H1 (cell line): ENCODE measurements at regions not wholly inside any gene's neighbourhood (a gene's known extent, or its start where the extent isn't known, plus 50 kb on each side); places are given as distances from the start of the nearest gene placed in this dataset.

Source experiments
- CTCF ChIA-PET: fragments of 300-600 bp; sonication (Branson Sonifier 250); formaldehyde crosslinking; loops from one replicate; lab custom pipeline; 2021; ENCODE audit not compliant: partially characterized antibody; lab: Charles Lee
- POLR2A ChIA-PET: fragments of 300-600 bp; sonication (Branson Sonifier 250); formaldehyde crosslinking; loops from one replicate; lab custom pipeline; 2021; ENCODE audit warnings: inconsistent platforms; ENCODE audit not compliant: partially characterized antibody; lab: Charles Lee
- DNase-seq, 2 experiments: peaks; one replicate each; pipeline versions ENCODE4 v3.0.0 to v3.0.0-alpha.2; 2010 to 2022; ENCODE audit warnings: low spot score in 2 of 2, low read depth in 1 of 2, mixed read lengths in 1 of 2
- FAIRE-seq: peaks from 2 replicates; lab custom pipeline; 2011; peaks lifted over from hg19 to GRCh38; lab: Jason Lieb, UNC
- H2AFZ ChIP-seq: 2 replicates; pipeline ENCODE4 v1.8.1; 2012; ENCODE audit warnings: low read length, inconsistent platforms
- H2AK5ac ChIP-seq: 2 replicates; pipeline ENCODE4 v1.6.1; 2013; ENCODE audit warnings: low read depth, low read length
- H2BK120ac ChIP-seq: replicated peaks from 2 replicates; pipeline ENCODE3; 2013; ENCODE audit warnings: low read depth, low read length, inconsistent platforms
- H2BK12ac ChIP-seq: 2 replicates; pipeline ENCODE4 v1.6.1; 2013; ENCODE audit warnings: low read depth, low read length
- H2BK15ac ChIP-seq: 2 replicates; pipeline ENCODE4 v1.6.1; 2013; ENCODE audit warnings: low read length
- H2BK20ac ChIP-seq: 2 replicates; pipeline ENCODE4 v1.6.1; 2013; ENCODE audit warnings: low read length
- H2BK5ac ChIP-seq: 2 replicates; pipeline ENCODE4 v1.6.1; 2013; ENCODE audit warnings: low read depth, low read length
- H3K14ac ChIP-seq: 2 replicates; pipeline ENCODE4 v1.6.1; 2013; ENCODE audit warnings: inconsistent platforms; ENCODE audit not compliant: insufficient read length
- H3K18ac ChIP-seq: 2 replicates; pipeline ENCODE4 v1.6.1; 2013; ENCODE audit warnings: low read length; ENCODE audit errors: extremely low read depth
- H3K23ac ChIP-seq: 2 replicates; pipeline ENCODE4 v1.6.1; 2013; ENCODE audit warnings: inconsistent platforms; ENCODE audit not compliant: insufficient read length
- H3K23me2 ChIP-seq: 2 replicates; pipeline ENCODE4 v1.6.1; 2013; ENCODE audit warnings: low read depth, low read length
- H3K27ac ChIP-seq: 2 replicates; pipeline ENCODE4 v1.6.1; 2011; ENCODE audit warnings: low read depth, low read length, inconsistent platforms
- H3K27me3 ChIP-seq, 4 experiments: replicated peaks in 1 of 4; 1 replicate in 1 of 4; 2 replicates in 3 of 4; pipeline versions ENCODE4 v1.6.1 to v1.8.1; 2011 to 2013; ENCODE audit warnings: low read length in 3 of 4, mild to moderate bottlenecking in 3 of 4, inconsistent platforms in 2 of 4, mixed read lengths in 2 of 4, moderate library complexity in 1 of 4; ENCODE audit not compliant: control insufficient read depth in 3 of 4, insufficient read depth in 3 of 4; ENCODE audit errors: extremely low read depth in 1 of 4
- H3K36me3 ChIP-seq, 4 experiments: 2 replicates each; pipeline versions ENCODE4 v1.6.1 to v1.8.1; 2011 to 2013; ENCODE audit warnings: mild to moderate bottlenecking in 4 of 4, low read length in 3 of 4, moderate library complexity in 2 of 4, control low read depth in 1 of 4, inconsistent platforms in 1 of 4; ENCODE audit not compliant: insufficient read depth in 4 of 4, control insufficient read depth in 2 of 4
- H3K4ac ChIP-seq: replicated peaks from 2 replicates; pipeline ENCODE3; 2013; ENCODE audit warnings: low read length, low read depth, mixed read lengths, inconsistent platforms; ENCODE audit not compliant: insufficient read length
- H3K4me1 ChIP-seq, 4 experiments: replicated peaks in 1 of 4; 1 replicate in 1 of 4; 2 replicates in 3 of 4; pipeline versions ENCODE4 v1.6.1 to v1.8.1; 2011 to 2013; ENCODE audit warnings: low read length in 3 of 4, inconsistent platforms in 2 of 4, mixed read lengths in 1 of 4; ENCODE audit not compliant: insufficient read depth in 4 of 4, control insufficient read depth in 3 of 4
- H3K4me2 ChIP-seq, 2 experiments: 2 replicates each; pipeline versions ENCODE4 v1.6.1 to v1.8.1; 2011 to 2013; ENCODE audit warnings: low read depth in 2 of 2, low read length in 2 of 2, control low read depth in 1 of 2, inconsistent platforms in 1 of 2, mild to moderate bottlenecking in 1 of 2; ENCODE audit not compliant: insufficient read depth in 1 of 2
- H3K4me3 ChIP-seq, 4 experiments: fragments of 200-600, 300-600 bp in 1 of 4; sonication (generic), shearing (Covaris generic), sonication (Bioruptor Twin) in 1 of 4; 2 replicates each; pipeline versions ENCODE4 v1.5.1 to v1.8.1; 2011 to 2016; ENCODE audit warnings: low read length in 4 of 4, low read depth in 3 of 4, control low read depth in 2 of 4, inconsistent platforms in 2 of 4, mild to moderate bottlenecking in 2 of 4, mixed read lengths in 1 of 4, moderate library complexity in 1 of 4; ENCODE audit not compliant: insufficient read depth in 2 of 4; ENCODE audit errors: extremely low read depth in 1 of 4
- H3K56ac ChIP-seq: replicated peaks from 2 replicates; pipeline ENCODE3; 2013; ENCODE audit warnings: low read depth, mild to moderate bottlenecking, mixed read lengths, low read length, inconsistent platforms; ENCODE audit not compliant: insufficient read length
- H3K79me1 ChIP-seq: 2 replicates; pipeline ENCODE4 v1.6.1; 2013; ENCODE audit warnings: low read depth, low read length, control low read depth
- H3K79me2 ChIP-seq, 2 experiments: 2 replicates each; pipeline versions ENCODE4 v1.6.1 to v1.8.1; 2012 to 2013; ENCODE audit warnings: low read length in 2 of 2, mild to moderate bottlenecking in 2 of 2, inconsistent platforms in 1 of 2; ENCODE audit not compliant: insufficient read depth in 2 of 2, control insufficient read depth in 1 of 2
- H3K9ac ChIP-seq, 4 experiments: replicated peaks in 1 of 4; 1 replicate in 1 of 4; 2 replicates in 3 of 4; pipeline versions ENCODE4 v1.6.1 to v1.8.1; 2011 to 2013; ENCODE audit warnings: low read depth in 3 of 4, low read length in 3 of 4, control low read depth in 2 of 4, mild to moderate bottlenecking in 2 of 4, moderate library complexity in 2 of 4, inconsistent platforms in 1 of 4; ENCODE audit errors: extremely low read depth in 1 of 4
- H3K9me3 ChIP-seq, 2 experiments: 2 replicates each; pipeline versions ENCODE4 v1.6.1 to v1.8.1; 2012 to 2013; ENCODE audit warnings: mild to moderate bottlenecking in 2 of 2, moderate library complexity in 2 of 2, control low read depth in 1 of 2, inconsistent platforms in 1 of 2, low read depth in 1 of 2, low read length in 1 of 2, mixed read lengths in 1 of 2; ENCODE audit not compliant: insufficient read depth in 2 of 2
- H4K20me1 ChIP-seq, 2 experiments: replicated peaks in 1 of 2; 2 replicates each; pipeline versions ENCODE3 to v1.8.1; 2011 to 2013; ENCODE audit warnings: inconsistent platforms in 2 of 2, low read length in 2 of 2, mild to moderate bottlenecking in 1 of 2; ENCODE audit not compliant: insufficient read depth in 2 of 2, control insufficient read depth in 1 of 2
- H4K5ac ChIP-seq: 2 replicates; pipeline ENCODE4 v1.6.1; 2013; ENCODE audit warnings: low read length, low read depth, mixed read lengths, inconsistent platforms; ENCODE audit not compliant: insufficient read length
- H4K8ac ChIP-seq: 2 replicates; pipeline ENCODE4 v1.8.0; 2013; ENCODE audit warnings: mild to moderate bottlenecking, moderate library complexity, low read length, inconsistent platforms; ENCODE audit not compliant: insufficient read depth; ENCODE audit errors: extremely low read depth
- H4K91ac ChIP-seq: replicated peaks from 2 replicates; pipeline ENCODE3; 2013; ENCODE audit warnings: low read length, mixed read lengths, inconsistent platforms; ENCODE audit not compliant: insufficient read length
- CTBP2 ChIP-seq: IDR thresholded peaks from 2 replicates; pipeline ENCODE4 v1.7.0; 2011; ENCODE audit warnings: borderline replicate concordance, mild to moderate bottlenecking, moderate library complexity, mixed read lengths, low read length; ENCODE audit not compliant: insufficient read depth, insufficient read length
- GABPA ChIP-seq: IDR thresholded peaks from 2 replicates; pipeline ENCODE4 v1.6.1; 2011; ENCODE audit warnings: mild to moderate bottlenecking, low read length, moderate library complexity, borderline replicate concordance; ENCODE audit not compliant: insufficient read depth
- HDAC6 ChIP-seq: IDR thresholded peaks from one replicate; pipeline ENCODE4 v1.7.1; 2012; ENCODE audit warnings: low read depth, mild to moderate bottlenecking, inconsistent platforms, low read length, moderate library complexity
- JUND ChIP-seq: IDR thresholded peaks from 2 replicates; pipeline ENCODE4 v1.6.1; 2011; ENCODE audit warnings: mild to moderate bottlenecking, improper control_type of control experiment, low read length
- SP1 ChIP-seq: IDR thresholded peaks from 2 replicates; pipeline ENCODE4 v1.6.1; 2011; ENCODE audit warnings: low read depth, low read length
- SP4 ChIP-seq: IDR thresholded peaks from 2 replicates; pipeline ENCODE4 v1.6.1; 2012; ENCODE audit warnings: low read length, inconsistent platforms
- SUZ12 ChIP-seq: fragments of 200-600 bp; sonication (generic); IDR thresholded peaks from 2 replicates; pipeline ENCODE4 v1.6.1; 2012; ENCODE audit warnings: mild to moderate bottlenecking, inconsistent platforms, low read length, moderate library complexity, mixed read lengths
- YY1 ChIP-seq: IDR thresholded peaks from 2 replicates; pipeline ENCODE4 v1.6.1; 2011; ENCODE audit warnings: low read depth, mild to moderate bottlenecking, low read length
- ZNF274 ChIP-seq: IDR thresholded peaks from 2 replicates; pipeline ENCODE4 v1.7.0; 2012; ENCODE audit warnings: low read length, borderline replicate concordance; ENCODE audit errors: extremely low read depth
- WGBS, 2 experiments: shearing (Covaris generic) in 1 of 2; methylation state at CpG; one replicate each; pipeline versions ENCODE4 v1.1.6 to v1.1.7; 2013 to 2015; ENCODE audit warnings: low lambda C conversion rate in 2 of 2, mixed read lengths in 2 of 2, inconsistent platforms in 1 of 2, low coverage in 1 of 2, missing lambda C conversion rate in 1 of 2; ENCODE audit not compliant: insufficient replicate concordance in 2 of 2, insufficient coverage in 1 of 2, insufficient read length in 1 of 2; ENCODE audit errors: extremely low coverage in 1 of 2, missing lambda C conversion rate in 1 of 2; 5-methylcytosine and 5-hydroxymethylcytosine counted together
- TF ChIP-seq, protein P1 (sequence below), 3 experiments: IDR thresholded peaks; 1 replicate in 2 of 3; 2 replicates in 1 of 3; pipeline versions ENCODE4 v1.5.1 to v1.6.1; 2011; ENCODE audit warnings: low read length in 3 of 3, mild to moderate bottlenecking in 3 of 3, inconsistent platforms in 2 of 3, low read depth in 1 of 3, moderate library complexity in 1 of 3; ENCODE audit not compliant: insufficient read depth in 1 of 3; ENCODE audit errors: control extremely low read depth in 1 of 3
- TF ChIP-seq, protein P2 (sequence below): IDR thresholded peaks from 2 replicates; pipeline ENCODE4 v1.6.1; 2012; ENCODE audit warnings: inconsistent platforms

DNA sequence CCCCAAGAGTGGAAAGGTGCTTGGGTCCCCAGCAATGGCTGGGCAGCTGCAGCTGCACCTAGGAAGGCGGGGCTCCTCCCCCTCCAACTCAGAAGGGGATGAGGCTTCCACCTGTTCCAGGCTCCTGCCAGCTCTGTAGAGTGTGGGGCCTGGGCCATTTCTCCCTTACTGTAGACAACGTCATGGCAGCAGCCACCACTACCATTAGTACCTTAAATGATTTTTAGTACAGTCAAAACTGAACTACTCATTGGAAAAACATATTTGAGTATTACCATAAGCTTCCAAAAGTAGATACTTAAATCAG is 1274.2 kb upstream of the GBE1 start:
- no peaks in the 10 kb centered on the region for H3K36me3 ChIP-seq
- no peak overlapping the region for H2BK15ac ChIP-seq
- no peaks in the 10 kb centered on the region for H3K79me2 ChIP-seq
- peak overlapping the region; percentile 79; the same call in 1 of the 2 replicates for H4K8ac ChIP-seq
- H3K18ac ChIP-seq: no peak overlapping the region
- H2AK5ac ChIP-seq: no peak overlapping the region
- H2BK120ac ChIP-seq: no peak overlapping the region
- no peak overlapping the region for H3K14ac ChIP-seq
- H3K4me3 ChIP-seq: no peak overlapping the region
- TF ChIP-seq SUZ12: no peak
- no peak for TF ChIP-seq ZNF274
- no peak for TF ChIP-seq HDAC6
- TF ChIP-seq YY1: no peak
- TF ChIP-seq, protein P1, sequence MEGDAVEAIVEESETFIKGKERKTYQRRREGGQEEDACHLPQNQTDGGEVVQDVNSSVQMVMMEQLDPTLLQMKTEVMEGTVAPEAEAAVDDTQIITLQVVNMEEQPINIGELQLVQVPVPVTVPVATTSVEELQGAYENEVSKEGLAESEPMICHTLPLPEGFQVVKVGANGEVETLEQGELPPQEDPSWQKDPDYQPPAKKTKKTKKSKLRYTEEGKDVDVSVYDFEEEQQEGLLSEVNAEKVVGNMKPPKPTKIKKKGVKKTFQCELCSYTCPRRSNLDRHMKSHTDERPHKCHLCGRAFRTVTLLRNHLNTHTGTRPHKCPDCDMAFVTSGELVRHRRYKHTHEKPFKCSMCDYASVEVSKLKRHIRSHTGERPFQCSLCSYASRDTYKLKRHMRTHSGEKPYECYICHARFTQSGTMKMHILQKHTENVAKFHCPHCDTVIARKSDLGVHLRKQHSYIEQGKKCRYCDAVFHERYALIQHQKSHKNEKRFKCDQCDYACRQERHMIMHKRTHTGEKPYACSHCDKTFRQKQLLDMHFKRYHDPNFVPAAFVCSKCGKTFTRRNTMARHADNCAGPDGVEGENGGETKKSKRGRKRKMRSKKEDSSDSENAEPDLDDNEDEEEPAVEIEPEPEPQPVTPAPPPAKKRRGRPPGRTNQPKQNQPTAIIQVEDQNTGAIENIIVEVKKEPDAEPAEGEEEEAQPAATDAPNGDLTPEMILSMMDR (IDR thresholded peaks at IDR 0.05; ENCODE audit: control extremely low read depth in 1 of 3, insufficient read depth in 1 of 3, low read depth in 1 of 3, low read length in 3 of 3): no peak
- TF ChIP-seq GABPA: no peak
- no peak for TF ChIP-seq SP1
- TF ChIP-seq, protein P2, sequence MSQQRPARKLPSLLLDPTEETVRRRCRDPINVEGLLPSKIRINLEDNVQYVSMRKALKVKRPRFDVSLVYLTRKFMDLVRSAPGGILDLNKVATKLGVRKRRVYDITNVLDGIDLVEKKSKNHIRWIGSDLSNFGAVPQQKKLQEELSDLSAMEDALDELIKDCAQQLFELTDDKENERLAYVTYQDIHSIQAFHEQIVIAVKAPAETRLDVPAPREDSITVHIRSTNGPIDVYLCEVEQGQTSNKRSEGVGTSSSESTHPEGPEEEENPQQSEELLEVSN: no peak
- no peak for TF ChIP-seq SP4
- no peak for TF ChIP-seq CTBP2
- TF ChIP-seq JUND: no peak
- TF ChIP-seq, all 59 proteins: peak for 0
- Histone ChIP-seq H3K4ac (no peak overlapping the region), H2BK20ac (no peak overlapping the region), H4K91ac (no peak overlapping the region), H3K79me1 (no peaks in the 10 kb centered on the region), H3K27me3 (no peaks in the 10 kb centered on the region), H3K23me2 (no peaks in the 10 kb centered on the region), H2AFZ (no peak overlapping the region), H3K23ac (no peak overlapping the region), H3K9ac (no peak overlapping the region), H3K4me2 (no peak overlapping the region), H3K4me1 (no peaks in the 10 kb centered on the region), H3K56ac (no peak overlapping the region), H2BK5ac (no peak overlapping the region), H3K9me3 (no peaks in the 10 kb centered on the region; a peak in 1 of 4 replicates), H3K27ac (no peak overlapping the region), H4K5ac (no peak overlapping the region), H4K20me1 (no peaks in the 10 kb centered on the region), H2BK12ac (no peak overlapping the region)
- no peak for FAIRE-seq
- CTCF ChIA-PET: no interaction called here
- 82% methylated on average over 1 of the region's 2 CpGs; no CpG with 5 or more reads in 1 of the 2 experiments for WGBS, 2 experiments
- DNase-seq: no peak
- POLR2A ChIA-PET: no interaction called here
